ENCODE measurements at regions not wholly inside any gene's neighbourhood (a gene's known extent, or its start where the extent isn't known, plus 50 kb on each side); places are given as distances from the start of the nearest gene placed in this dataset.

- TF ChIP-seq FOXP4 (CRISPR knock-in tag; IDR thresholded peaks at IDR 0.05): no peak
- no peak for TF ChIP-seq CTCF (IDR thresholded peaks at IDR 0.05)
- no peak for TF ChIP-seq ZNF512 (CRISPR knock-in tag; IDR thresholded peaks at IDR 0.05; ENCODE audit: borderline replicate concordance)
- no peak for TF ChIP-seq SMAD4 (CRISPR knock-in tag; IDR thresholded peaks at IDR 0.05)
- no peak for TF ChIP-seq SOX15 (CRISPR knock-in tag; IDR thresholded peaks at IDR 0.05)
- TF ChIP-seq PREB (CRISPR knock-in tag; IDR thresholded peaks at IDR 0.05; ENCODE audit: borderline replicate concordance): no peak
- TF ChIP-seq OVOL2 (CRISPR knock-in tag; IDR thresholded peaks at IDR 0.05; ENCODE audit: borderline replicate concordance): no peak
- no peak for TF ChIP-seq ZNF396 (CRISPR knock-in tag; IDR thresholded peaks at IDR 0.05; ENCODE audit: borderline replicate concordance)
- no peak for TF ChIP-seq ZNF263 (CRISPR knock-in tag; IDR thresholded peaks at IDR 0.05; ENCODE audit: low read depth)
- TF ChIP-seq FOXP1 (CRISPR knock-in tag; IDR thresholded peaks at IDR 0.05; ENCODE audit: borderline replicate concordance): no peak
- TF ChIP-seq ZNF232 (CRISPR knock-in tag; IDR thresholded peaks at IDR 0.05): no peak
- TF ChIP-seq ELF4 (CRISPR knock-in tag; IDR thresholded peaks at IDR 0.05; ENCODE audit: low read depth): no peak
These were observed 125.0 kb downstream of the GMNC start (continued) for GRCh38 chr3:190737446-190737845.

- POLR2A ChIA-PET: no interaction called here
These were observed 128.0 kb downstream of the GMNC start for GRCh38 chr3:190734490-190734889.

More at GRCh38 chr3:190734490-190734889, 128.0 kb downstream of the GMNC start:
- Mint-ChIP-seq H3K36me3 (no peaks in the 10 kb centered on the region), H3K4me1 (peaks cover 4% of the 10 kb centered on the region; the same call in 1 of the 2 replicates), H3K4me3 (no peak overlapping the region), H3K9me3 (no peaks in the 10 kb centered on the region), H3K27me3 (ENCODE audit: low read depth) (no peaks in the 10 kb centered on the region), H3K27ac (no peak overlapping the region)
- no peak for ATAC-seq
- no peak for TF ChIP-seq ZNF263 (CRISPR knock-in tag; IDR thresholded peaks at IDR 0.05; ENCODE audit: low read depth)
- no peak for TF ChIP-seq GTF2I (CRISPR knock-in tag; conservative IDR thresholded peaks at IDR 0.05)
- TF ChIP-seq GRHL2 (CRISPR knock-in tag; IDR thresholded peaks at IDR 0.05; ENCODE audit: insufficient replicate concordance, severe bottlenecking): no peak
- no peak for TF ChIP-seq PRRX2 (CRISPR knock-in tag; IDR thresholded peaks at IDR 0.05)
- no peak for TF ChIP-seq HMGA2 (CRISPR knock-in tag; IDR thresholded peaks at IDR 0.05)
- TF ChIP-seq ZBTB43 (CRISPR knock-in tag; IDR thresholded peaks at IDR 0.05): no peak
- TF ChIP-seq CREM (CRISPR knock-in tag; IDR thresholded peaks at IDR 0.05): no peak
- TF ChIP-seq ZMAT4 (CRISPR knock-in tag; IDR thresholded peaks at IDR 0.05): no peak
- no peak for TF ChIP-seq ZNF232 (CRISPR knock-in tag; IDR thresholded peaks at IDR 0.05)
- TF ChIP-seq ZNF425 (CRISPR knock-in tag; conservative IDR thresholded peaks at IDR 0.05): no peak
- CTCF ChIA-PET: no interaction called here
- no peak for DNase-seq (ENCODE audit: low spot score)

Measured in WTC11 (cell line).